K562 (cell line): ENCODE measurements at regions not wholly inside any gene's neighbourhood (a gene's known extent, or its start where the extent isn't known, plus 50 kb on each side); places are given as distances from the start of the nearest gene placed in this dataset.

Experiments
- CC2D1A ChIP-seq: fragments of 450-650 bp; IDR thresholded peaks from 2 replicates; pipeline ENCODE4 v1.6.1; 2017; ENCODE audit warnings: mild to moderate bottlenecking
- ELF2 ChIP-seq: fragments of 250-450 bp; sonication (Bioruptor Pico); IDR thresholded peaks from 2 replicates; pipeline ENCODE4 v1.5.0; 2021; ENCODE audit warnings: mild to moderate bottlenecking
- EWSR1 ChIP-seq: fragments of 450-650 bp; IDR thresholded peaks from 2 replicates; pipeline ENCODE4 v1.6.1; 2018; ENCODE audit warnings: borderline replicate concordance, mild to moderate bottlenecking, low read depth, moderate library complexity; ENCODE audit not compliant: partially characterized antibody
- HNRNPLL ChIP-seq: fragments of 200-400 bp; formaldehyde crosslinking; IDR thresholded peaks from 2 replicates; pipeline ENCODE4 v1.6.1; 2017; ENCODE audit warnings: low read length, low read depth, mild to moderate bottlenecking; ENCODE audit not compliant: poor library complexity, severe bottlenecking
- MECOM ChIP-seq: fragments of 250-450 bp; sonication (Bioruptor Pico); IDR thresholded peaks from 2 replicates; pipeline ENCODE4 v1.8.0; 2022; ENCODE audit warnings: inconsistent platforms
- PHTF2 ChIP-seq: fragments of 250-450 bp; sonication (Bioruptor Pico); IDR thresholded peaks from 2 replicates; pipeline ENCODE4 v1.5.0; 2021; ENCODE audit warnings: mild to moderate bottlenecking
- ZNF717 ChIP-seq: fragments of 250-450 bp; sonication (Bioruptor Pico); IDR thresholded peaks from 2 replicates; pipeline ENCODE4 v1.5.0; 2021
- ZNF785 ChIP-seq: fragments of 250-450 bp; sonication (Bioruptor Pico); IDR thresholded peaks from 2 replicates; pipeline ENCODE4 v1.4.0; 2020; ENCODE audit warnings: mild to moderate bottlenecking
- TF ChIP-seq, protein P1 (sequence below), 2 experiments: fragments of 450-650 bp in 1 of 2; IDR thresholded peaks; 2 replicates each; pipeline ENCODE4 v1.6.1; 2011 to 2017; ENCODE audit warnings: low read depth in 2 of 2, antibody characterized with exemption in 1 of 2, borderline replicate concordance in 1 of 2, low read length in 1 of 2, mild to moderate bottlenecking in 1 of 2, mixed read lengths in 1 of 2; ENCODE audit not compliant: control insufficient read depth in 1 of 2
- TF ChIP-seq, protein P2 (sequence below): fragments of 450-650 bp; IDR thresholded peaks from 2 replicates; pipeline ENCODE4 v1.6.1; 2017; ENCODE audit warnings: antibody characterized with exemption
- TF ChIP-seq, protein P3 (sequence below): fragments of 450-650 bp; formaldehyde crosslinking; IDR thresholded peaks from 2 replicates; pipeline ENCODE4 v1.4.0; 2020; ENCODE audit warnings: mild to moderate bottlenecking, moderate library complexity
- TF ChIP-seq, protein P4 (sequence below), 2 experiments: fragments of 250-450 bp in 1 of 2; fragments of 450-650 bp in 1 of 2; sonication (Bioruptor Pico) in 1 of 2; IDR thresholded peaks; 2 replicates each; pipeline versions ENCODE4 v1.6.1 to v1.8.0; 2016 to 2021; ENCODE audit warnings: mild to moderate bottlenecking in 2 of 2, moderate library complexity in 2 of 2, missing compliant biosample characterization in 1 of 2, missing genetic modification characterization in 1 of 2

DNA sequence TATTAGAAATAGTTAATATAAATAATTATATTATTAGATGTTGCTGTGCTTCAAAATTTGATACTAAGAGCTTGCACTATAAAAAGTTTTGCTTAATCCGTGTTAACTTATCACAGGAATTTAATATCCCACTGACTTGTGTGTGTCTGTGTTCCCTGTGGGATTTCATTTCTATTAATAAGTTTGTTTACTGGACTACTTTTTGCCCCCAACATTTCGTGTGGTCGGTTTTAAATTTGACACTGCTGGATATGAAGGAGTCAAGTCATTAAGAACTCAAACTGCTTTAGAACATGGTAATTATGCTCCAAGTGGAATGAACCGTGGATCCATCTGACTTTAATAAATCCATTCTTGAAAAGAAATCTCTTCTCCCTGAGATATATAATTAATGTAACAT is 182.2 kb upstream of the NUDT4 start (continued):
- TF ChIP-seq, protein P1, sequence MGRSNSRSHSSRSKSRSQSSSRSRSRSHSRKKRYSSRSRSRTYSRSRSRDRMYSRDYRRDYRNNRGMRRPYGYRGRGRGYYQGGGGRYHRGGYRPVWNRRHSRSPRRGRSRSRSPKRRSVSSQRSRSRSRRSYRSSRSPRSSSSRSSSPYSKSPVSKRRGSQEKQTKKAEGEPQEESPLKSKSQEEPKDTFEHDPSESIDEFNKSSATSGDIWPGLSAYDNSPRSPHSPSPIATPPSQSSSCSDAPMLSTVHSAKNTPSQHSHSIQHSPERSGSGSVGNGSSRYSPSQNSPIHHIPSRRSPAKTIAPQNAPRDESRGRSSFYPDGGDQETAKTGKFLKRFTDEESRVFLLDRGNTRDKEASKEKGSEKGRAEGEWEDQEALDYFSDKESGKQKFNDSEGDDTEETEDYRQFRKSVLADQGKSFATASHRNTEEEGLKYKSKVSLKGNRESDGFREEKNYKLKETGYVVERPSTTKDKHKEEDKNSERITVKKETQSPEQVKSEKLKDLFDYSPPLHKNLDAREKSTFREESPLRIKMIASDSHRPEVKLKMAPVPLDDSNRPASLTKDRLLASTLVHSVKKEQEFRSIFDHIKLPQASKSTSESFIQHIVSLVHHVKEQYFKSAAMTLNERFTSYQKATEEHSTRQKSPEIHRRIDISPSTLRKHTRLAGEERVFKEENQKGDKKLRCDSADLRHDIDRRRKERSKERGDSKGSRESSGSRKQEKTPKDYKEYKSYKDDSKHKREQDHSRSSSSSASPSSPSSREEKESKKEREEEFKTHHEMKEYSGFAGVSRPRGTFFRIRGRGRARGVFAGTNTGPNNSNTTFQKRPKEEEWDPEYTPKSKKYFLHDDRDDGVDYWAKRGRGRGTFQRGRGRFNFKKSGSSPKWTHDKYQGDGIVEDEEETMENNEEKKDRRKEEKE (IDR thresholded peaks at IDR 0.05; ENCODE audit: borderline replicate concordance in 1 of 2, control insufficient read depth in 1 of 2, low read depth in 2 of 2, low read length in 1 of 2), result no peak
- TF ChIP-seq CC2D1A, result no peak
- no peak for TF ChIP-seq EWSR1
- TF ChIP-seq, protein P2, sequence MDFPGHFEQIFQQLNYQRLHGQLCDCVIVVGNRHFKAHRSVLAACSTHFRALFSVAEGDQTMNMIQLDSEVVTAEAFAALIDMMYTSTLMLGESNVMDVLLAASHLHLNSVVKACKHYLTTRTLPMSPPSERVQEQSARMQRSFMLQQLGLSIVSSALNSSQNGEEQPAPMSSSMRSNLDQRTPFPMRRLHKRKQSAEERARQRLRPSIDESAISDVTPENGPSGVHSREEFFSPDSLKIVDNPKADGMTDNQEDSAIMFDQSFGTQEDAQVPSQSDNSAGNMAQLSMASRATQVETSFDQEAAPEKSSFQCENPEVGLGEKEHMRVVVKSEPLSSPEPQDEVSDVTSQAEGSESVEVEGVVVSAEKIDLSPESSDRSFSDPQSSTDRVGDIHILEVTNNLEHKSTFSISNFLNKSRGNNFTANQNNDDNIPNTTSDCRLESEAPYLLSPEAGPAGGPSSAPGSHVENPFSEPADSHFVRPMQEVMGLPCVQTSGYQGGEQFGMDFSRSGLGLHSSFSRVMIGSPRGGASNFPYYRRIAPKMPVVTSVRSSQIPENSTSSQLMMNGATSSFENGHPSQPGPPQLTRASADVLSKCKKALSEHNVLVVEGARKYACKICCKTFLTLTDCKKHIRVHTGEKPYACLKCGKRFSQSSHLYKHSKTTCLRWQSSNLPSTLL, result no peak
- TF ChIP-seq MECOM, result no peak
- TF ChIP-seq, protein P3, sequence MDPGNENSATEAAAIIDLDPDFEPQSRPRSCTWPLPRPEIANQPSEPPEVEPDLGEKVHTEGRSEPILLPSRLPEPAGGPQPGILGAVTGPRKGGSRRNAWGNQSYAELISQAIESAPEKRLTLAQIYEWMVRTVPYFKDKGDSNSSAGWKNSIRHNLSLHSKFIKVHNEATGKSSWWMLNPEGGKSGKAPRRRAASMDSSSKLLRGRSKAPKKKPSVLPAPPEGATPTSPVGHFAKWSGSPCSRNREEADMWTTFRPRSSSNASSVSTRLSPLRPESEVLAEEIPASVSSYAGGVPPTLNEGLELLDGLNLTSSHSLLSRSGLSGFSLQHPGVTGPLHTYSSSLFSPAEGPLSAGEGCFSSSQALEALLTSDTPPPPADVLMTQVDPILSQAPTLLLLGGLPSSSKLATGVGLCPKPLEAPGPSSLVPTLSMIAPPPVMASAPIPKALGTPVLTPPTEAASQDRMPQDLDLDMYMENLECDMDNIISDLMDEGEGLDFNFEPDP, result no peak
- no peak for TF ChIP-seq ZNF717 (CRISPR knock-in tag)
- TF ChIP-seq PHTF2 (CRISPR knock-in tag), result no peak
- no peak for TF ChIP-seq HNRNPLL
- TF ChIP-seq ZNF785, result no peak
- TF ChIP-seq, protein P4, sequence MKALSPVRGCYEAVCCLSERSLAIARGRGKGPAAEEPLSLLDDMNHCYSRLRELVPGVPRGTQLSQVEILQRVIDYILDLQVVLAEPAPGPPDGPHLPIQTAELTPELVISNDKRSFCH (CRISPR knock-in tag; IDR thresholded peaks at IDR 0.05), result no peak
- TF ChIP-seq, protein P4 (tag; IDR thresholded peaks at IDR 0.05), result no peak
- TF ChIP-seq ELF2 (CRISPR knock-in tag), result no peak
